ENCODE measurements at regions not wholly inside any gene's neighbourhood (a gene's known extent, or its start where the extent isn't known, plus 50 kb on each side); places are given as distances from the start of the nearest gene placed in this dataset.

DNA sequence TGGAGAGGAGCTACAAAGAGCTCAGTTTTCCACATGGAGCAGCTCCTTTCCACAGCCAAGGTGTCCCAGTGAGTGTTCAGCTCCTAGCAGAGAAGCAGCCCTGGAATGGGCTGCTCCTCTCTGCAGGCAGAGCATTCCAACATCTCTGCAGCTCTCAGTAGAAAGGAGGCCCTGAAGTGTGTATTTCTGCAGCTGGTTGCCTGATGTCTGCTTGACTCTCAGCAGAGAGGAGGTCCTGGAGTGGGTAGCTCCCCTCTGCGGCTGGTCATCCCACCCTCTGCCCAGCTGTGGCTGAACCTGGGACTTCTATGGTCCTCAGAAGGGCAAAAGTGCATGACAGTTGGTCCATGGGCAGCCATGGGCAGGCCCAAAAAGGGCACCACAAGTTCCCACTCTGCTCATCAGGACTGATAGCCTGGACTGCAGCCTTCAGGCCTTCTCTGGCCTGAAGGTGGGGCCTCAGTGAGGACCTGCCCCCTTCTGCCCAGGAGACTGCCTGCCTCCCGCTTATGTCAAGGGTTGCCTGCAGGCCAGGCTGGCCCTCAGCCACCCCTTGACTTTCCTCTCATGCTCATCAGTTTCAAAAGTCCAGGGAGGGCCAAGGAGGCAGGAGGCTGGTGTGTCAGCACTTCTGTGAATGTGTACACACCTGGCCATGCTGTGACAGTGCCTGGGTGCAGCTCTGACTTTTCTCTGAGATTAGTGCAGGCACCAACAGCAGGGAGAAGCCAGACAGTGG is 605.9 kb upstream of the FAM174A start:
- TF ChIP-seq USF2 (CRISPR knock-in tag; IDR thresholded peaks at IDR 0.05) (no peak), CTCF (IDR thresholded peaks at IDR 0.05) (no peak), ATF2 (CRISPR knock-in tag; IDR thresholded peaks at IDR 0.05; ENCODE audit: borderline replicate concordance, low read depth) (no peak), CREB1 (CRISPR knock-in tag; IDR thresholded peaks at IDR 0.05) (no peak), HMGA2 (CRISPR knock-in tag; IDR thresholded peaks at IDR 0.05) (no peak), SP1 (CRISPR knock-in tag; conservative IDR thresholded peaks at IDR 0.05) (no peak)
- TF ChIP-seq, protein P1, sequence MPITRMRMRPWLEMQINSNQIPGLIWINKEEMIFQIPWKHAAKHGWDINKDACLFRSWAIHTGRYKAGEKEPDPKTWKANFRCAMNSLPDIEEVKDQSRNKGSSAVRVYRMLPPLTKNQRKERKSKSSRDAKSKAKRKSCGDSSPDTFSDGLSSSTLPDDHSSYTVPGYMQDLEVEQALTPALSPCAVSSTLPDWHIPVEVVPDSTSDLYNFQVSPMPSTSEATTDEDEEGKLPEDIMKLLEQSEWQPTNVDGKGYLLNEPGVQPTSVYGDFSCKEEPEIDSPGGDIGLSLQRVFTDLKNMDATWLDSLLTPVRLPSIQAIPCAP (CRISPR knock-in tag; IDR thresholded peaks at IDR 0.05), result no peak

Data from WTC11 (cell line).